Neutrophil (primary cell): ENCODE measurements at regions not wholly inside any gene's neighbourhood (a gene's known extent, or its start where the extent isn't known, plus 50 kb on each side); places are given as distances from the start of the nearest gene placed in this dataset.

Source experiments
- H3K27ac ChIP-seq: fragments of 200-600 bp; sonication (generic); 2 replicates; pipeline ENCODE4 v1.5.1; 2016; ENCODE audit warnings: mild to moderate bottlenecking, moderate library complexity
- H3K27me3 ChIP-seq: fragments of 200-600 bp; sonication (generic); 2 replicates; pipeline ENCODE4 v1.6.0; 2016; ENCODE audit warnings: mild to moderate bottlenecking
- H3K36me3 ChIP-seq: fragments of 200-600 bp; sonication (generic); 2 replicates; pipeline ENCODE4 v1.5.1; 2017
- H3K4me1 ChIP-seq, 2 experiments: fragments of 200-600 bp in 1 of 2; sonication (generic) in 1 of 2; 1 replicate in 1 of 2; 2 replicates in 1 of 2; pipeline versions ENCODE4 v1.5.1 to v1.6.1; 2013 to 2016; ENCODE audit warnings: low read depth in 1 of 2, low read length in 1 of 2, mild to moderate bottlenecking in 1 of 2, moderate library complexity in 1 of 2; ENCODE audit not compliant: control insufficient read depth in 1 of 2, insufficient read depth in 1 of 2
- H3K4me3 ChIP-seq, 2 experiments: fragments of 200-600 bp in 1 of 2; sonication (generic) in 1 of 2; 1 replicate in 1 of 2; 2 replicates in 1 of 2; pipeline ENCODE4 v1.5.1; 2013 to 2016; ENCODE audit warnings: low read depth in 1 of 2, low read length in 1 of 2, mild to moderate bottlenecking in 1 of 2, moderate library complexity in 1 of 2
- H3K9me3 ChIP-seq: fragments of 200-600 bp; sonication (generic); 2 replicates; pipeline ENCODE4 v1.5.1; 2016
- CTCF ChIP-seq: fragments of 200-600 bp; sonication (generic); IDR thresholded peaks from 2 replicates; pipeline ENCODE4 v1.5.1; 2016; ENCODE audit warnings: antibody characterized with exemption

- no peak overlapping the region for H3K27ac ChIP-seq
- peaks cover 65% of the 10 kb centered on the region for H3K27me3 ChIP-seq
- H3K4me3 ChIP-seq, result no peak overlapping the region
- H3K36me3 ChIP-seq, result no peaks in the 10 kb centered on the region
- H3K9me3 ChIP-seq, result no peaks in the 10 kb centered on the region
- TF ChIP-seq CTCF, result no peak
- H3K4me1 ChIP-seq, result no peaks in the 10 kb centered on the region
Measured at GRCh38 chr1:8133657-8134430, 107.7 kb upstream of the ERRFI1 start.

- H3K4me3 ChIP-seq, result no peak overlapping the region
- H3K4me1 ChIP-seq, result no peaks in the 10 kb centered on the region
- TF ChIP-seq CTCF, result no peak
- no peak overlapping the region for H3K27ac ChIP-seq
- H3K36me3 ChIP-seq, result no peaks in the 10 kb centered on the region
- H3K27me3 ChIP-seq, result peaks cover 59% of the 10 kb centered on the region
- no peaks in the 10 kb centered on the region for H3K9me3 ChIP-seq
Measured at GRCh38 chr1:8133190-8133589, 107.1 kb upstream of the ERRFI1 start.

- no peak for TF ChIP-seq CTCF
- Histone ChIP-seq H3K4me3 (no peak overlapping the region), H3K27ac (no peak overlapping the region), H3K27me3 (peaks cover 15% of the 10 kb centered on the region), H3K36me3 (no peaks in the 10 kb centered on the region), H3K9me3 (no peaks in the 10 kb centered on the region), H3K4me1 (peaks cover 6 to 8% of the 10 kb centered on the region in 2 experiments)
Measured at GRCh38 chr1:8127171-8127641, 101.1 kb upstream of the ERRFI1 start.

- Histone ChIP-seq H3K27ac (no peak overlapping the region), H3K4me1 (peaks cover 22 to 30% of the 10 kb centered on the region in 2 experiments), H3K36me3 (no peaks in the 10 kb centered on the region), H3K27me3 (peaks cover 29% of the 10 kb centered on the region), H3K9me3 (no peaks in the 10 kb centered on the region), H3K4me3 (no peak overlapping the region)
- no peak for TF ChIP-seq CTCF
Measured at GRCh38 chr1:8122477-8123407, 96.6 kb upstream of the ERRFI1 start.

- Histone ChIP-seq H3K9me3 (no peaks in the 10 kb centered on the region), H3K36me3 (no peaks in the 10 kb centered on the region), H3K4me1 (peaks cover 22 to 30% of the 10 kb centered on the region in 2 experiments), H3K27me3 (peaks cover 29% of the 10 kb centered on the region), H3K4me3 (no peak overlapping the region), H3K27ac (no peak overlapping the region)
- TF ChIP-seq CTCF, result no peak
Measured at GRCh38 chr1:8122160-8122476, 96.0 kb upstream of the ERRFI1 start.
